Duodenal mucosa (tissue), 2 donors: ENCODE measurements at regions not wholly inside any gene's neighbourhood (a gene's known extent, or its start where the extent isn't known, plus 50 kb on each side); places are given as distances from the start of the nearest gene placed in this dataset.
"Not testable (repeated sequence)": the region's sequence is repeated elsewhere in the genome, so short reads cannot be mapped to it uniquely, and the experiment has no call there.

Source experiments
- H3K27ac ChIP-seq: one replicate; pipeline ENCODE4 v1.7.0; 2013; ENCODE audit warnings: low read depth, low read length
- H3K27me3 ChIP-seq, 2 donors: one replicate each; pipeline ENCODE4 v1.7.0; 2013; ENCODE audit warnings: low read length in 2 of 2, control low read depth in 1 of 2; ENCODE audit not compliant: insufficient read depth in 2 of 2, control insufficient read depth in 1 of 2
- H3K36me3 ChIP-seq, 2 donors: one replicate each; pipeline ENCODE4 v1.7.0; 2013; ENCODE audit warnings: low read length in 2 of 2, control low read depth in 1 of 2; ENCODE audit not compliant: insufficient read depth in 2 of 2, control insufficient read depth in 1 of 2
- H3K4me1 ChIP-seq, 2 donors: one replicate each; pipeline ENCODE4 v1.7.0; 2013; ENCODE audit warnings: low read length in 2 of 2, control low read depth in 1 of 2; ENCODE audit not compliant: insufficient read depth in 2 of 2, control insufficient read depth in 1 of 2
- H3K4me3 ChIP-seq, 2 donors: one replicate each; pipeline ENCODE4 v1.7.0; 2013; ENCODE audit warnings: low read length in 2 of 2, low read depth in 1 of 2
- H3K9ac ChIP-seq, 2 donors: one replicate each; pipeline ENCODE4 v1.7.0; 2013; ENCODE audit warnings: low read length in 2 of 2, low read depth in 1 of 2
- H3K9me3 ChIP-seq, 2 donors: one replicate each; pipeline ENCODE4 v1.7.0; 2013; ENCODE audit warnings: low read length in 2 of 2, control low read depth in 1 of 2; ENCODE audit not compliant: control insufficient read depth in 1 of 2

- H3K4me3 ChIP-seq, result no peak overlapping the region
- H3K27ac ChIP-seq, result no peak overlapping the region
- H3K9ac ChIP-seq, result no peak overlapping the region
- no peaks in the 10 kb centered on the region for H3K4me1 ChIP-seq
- no peaks in the 10 kb centered on the region for H3K36me3 ChIP-seq
- no peaks in the 10 kb centered on the region for H3K27me3 ChIP-seq
- H3K9me3 ChIP-seq, result no peaks in the 10 kb centered on the region
Measured at GRCh38 chr11:37858398-37858797, 1260.4 kb upstream of the RAG2 start.

DNA sequence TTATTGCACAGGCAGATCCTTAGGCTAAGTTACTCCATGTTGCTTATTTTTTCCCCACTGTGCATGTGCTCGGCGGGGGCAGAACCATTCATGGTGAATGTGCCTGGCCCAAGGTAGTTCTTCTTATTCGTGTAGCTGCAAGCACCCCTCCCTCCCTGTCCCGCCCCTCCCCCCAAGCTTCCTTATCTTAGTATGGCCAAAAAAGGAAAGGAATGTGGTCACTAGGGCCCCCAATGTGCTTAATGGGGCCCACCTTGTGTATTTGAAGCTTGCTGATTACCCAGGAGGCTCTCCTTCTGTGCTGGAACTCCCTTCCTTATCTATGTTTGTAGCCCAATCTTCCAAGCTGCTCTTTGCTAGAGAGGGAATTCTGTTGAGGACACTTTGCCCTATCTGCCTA is 1259.7 kb upstream of the RAG2 start:
- Histone ChIP-seq H3K27me3 (no peaks in the 10 kb centered on the region), H3K4me3 (no peak overlapping the region), H3K36me3 (no peaks in the 10 kb centered on the region), H3K27ac (no peak overlapping the region), H3K9me3 (no peaks in the 10 kb centered on the region), H3K4me1 (no peaks in the 10 kb centered on the region), H3K9ac (no peak overlapping the region)

DNA sequence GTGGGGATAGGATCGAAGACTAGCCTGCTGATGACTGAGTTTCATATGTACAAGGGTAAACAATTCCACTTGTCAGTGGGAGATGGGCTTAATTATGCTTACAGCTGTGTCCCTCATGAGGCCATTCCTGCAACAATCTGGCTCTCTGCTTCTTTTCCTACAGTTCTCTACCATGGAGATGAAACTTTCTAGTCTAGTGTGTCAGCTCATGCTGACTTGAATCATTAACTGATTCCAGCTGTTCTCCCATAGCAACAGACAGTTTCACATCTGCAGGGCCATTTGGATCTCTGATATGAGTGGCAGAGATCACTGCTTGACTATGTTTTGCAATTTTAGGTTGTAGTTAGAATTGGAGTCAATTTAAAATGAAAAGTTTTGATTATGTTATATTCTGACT is 1251.7 kb upstream of the RAG2 start:
- no peaks in the 10 kb centered on the region for H3K27me3 ChIP-seq
- H3K4me1 ChIP-seq, result no peaks in the 10 kb centered on the region
- no peak overlapping the region for H3K9ac ChIP-seq
- no peaks in the 10 kb centered on the region for H3K9me3 ChIP-seq
- no peak overlapping the region for H3K4me3 ChIP-seq
- no peak overlapping the region for H3K27ac ChIP-seq
- no peaks in the 10 kb centered on the region for H3K36me3 ChIP-seq

DNA sequence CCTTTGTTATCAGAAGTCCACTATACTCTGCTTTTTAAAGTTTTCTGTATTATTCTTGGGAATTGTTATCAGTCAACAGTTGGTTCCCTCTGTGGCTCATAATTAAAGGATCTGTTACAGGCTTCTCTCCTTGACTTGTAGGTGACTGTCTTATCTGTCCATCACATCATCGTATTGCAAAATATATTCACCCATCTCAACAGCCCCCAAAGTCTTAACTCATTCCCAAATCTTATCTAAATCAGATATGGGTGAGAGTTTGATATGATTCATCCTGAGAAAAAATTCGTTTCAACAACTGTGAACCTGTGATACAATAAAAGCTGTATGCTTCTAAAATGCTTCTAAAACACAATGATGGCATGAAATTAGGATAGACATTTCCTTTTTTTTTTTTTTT is 1245.6 kb upstream of the RAG2 start:
- Histone ChIP-seq H3K9ac (no peak overlapping the region), H3K27me3 (no peaks in the 10 kb centered on the region), H3K36me3 (no peaks in the 10 kb centered on the region), H3K4me1 (no peaks in the 10 kb centered on the region), H3K27ac (no peak overlapping the region), H3K4me3 (no peak overlapping the region), H3K9me3 (no peaks in the 10 kb centered on the region)

DNA sequence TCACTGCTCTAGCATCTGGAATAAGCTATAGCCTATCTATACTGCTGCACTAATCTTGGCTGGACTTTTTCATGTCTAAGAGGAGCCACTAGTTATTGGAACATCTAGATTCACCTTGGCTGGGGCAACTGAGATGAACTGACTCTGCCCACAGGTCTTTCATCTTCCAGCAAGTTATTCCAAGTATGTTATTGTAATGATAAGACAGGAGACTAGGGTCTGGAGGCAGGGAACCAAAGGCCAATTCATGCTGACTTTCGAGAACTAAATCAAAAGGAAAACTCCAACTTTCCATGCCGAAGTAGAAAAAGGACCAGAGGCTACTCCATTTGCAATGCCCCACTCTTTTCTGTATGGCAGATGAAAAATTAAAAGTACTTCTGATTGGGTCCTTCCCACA is 1243.0 kb upstream of the RAG2 start:
- no peaks in the 10 kb centered on the region for H3K27me3 ChIP-seq
- H3K9me3 ChIP-seq, result no peaks in the 10 kb centered on the region
- no peak overlapping the region for H3K4me3 ChIP-seq
- no peak overlapping the region for H3K27ac ChIP-seq
- no peaks in the 10 kb centered on the region for H3K4me1 ChIP-seq
- no peaks in the 10 kb centered on the region for H3K36me3 ChIP-seq
- no peak overlapping the region for H3K9ac ChIP-seq

- H3K4me3 ChIP-seq, H3K36me3 ChIP-seq, H3K4me1 ChIP-seq, H3K9ac ChIP-seq, H3K9me3 ChIP-seq, H3K27ac ChIP-seq, H3K27me3 ChIP-seq: not testable (repeated sequence)
Measured at GRCh38 chr11:37840345-37840744, 1242.3 kb upstream of the RAG2 start.

- Histone ChIP-seq H3K36me3 (no peaks in the 10 kb centered on the region), H3K4me1 (no peaks in the 10 kb centered on the region), H3K27ac (no peak overlapping the region), H3K9me3 (no peaks in the 10 kb centered on the region), H3K27me3 (no peaks in the 10 kb centered on the region), H3K4me3 (no peak overlapping the region), H3K9ac (no peak overlapping the region)
Measured at GRCh38 chr11:37830529-37830928, 1232.5 kb upstream of the RAG2 start.

DNA sequence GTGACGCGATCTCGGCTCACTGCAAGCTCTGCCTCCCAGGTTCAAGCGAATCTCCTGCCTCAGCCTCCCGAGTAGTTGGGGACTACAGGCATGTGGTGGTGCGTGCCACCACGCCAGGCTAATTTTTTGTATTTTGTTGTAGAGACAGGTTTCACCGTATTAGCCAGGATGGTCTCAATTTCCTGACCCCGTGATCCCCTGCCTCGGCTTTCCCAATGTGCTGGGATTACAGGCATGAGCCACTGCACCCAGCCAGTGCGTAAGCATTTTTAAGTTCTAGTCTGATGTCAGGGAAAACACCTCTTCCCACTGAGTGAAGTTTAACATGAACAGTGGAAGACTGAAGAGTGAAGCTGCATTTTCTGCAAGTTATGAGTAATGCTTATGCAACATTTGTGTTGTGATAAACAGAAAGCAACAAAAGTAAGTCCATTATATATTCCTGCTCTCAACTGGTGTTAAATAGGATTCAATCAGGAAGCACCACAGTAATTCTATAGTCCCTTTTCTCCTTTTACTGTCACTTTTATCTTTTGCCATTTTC is 1219.8 kb upstream of the RAG2 start:
- no peak overlapping the region for H3K27ac ChIP-seq
- H3K9ac ChIP-seq, result no peak overlapping the region
- no peaks in the 10 kb centered on the region for H3K4me1 ChIP-seq
- H3K36me3 ChIP-seq, result no peaks in the 10 kb centered on the region
- H3K27me3 ChIP-seq, result no peaks in the 10 kb centered on the region
- H3K9me3 ChIP-seq, result no peaks in the 10 kb centered on the region
- H3K4me3 ChIP-seq, result no peak overlapping the region

DNA sequence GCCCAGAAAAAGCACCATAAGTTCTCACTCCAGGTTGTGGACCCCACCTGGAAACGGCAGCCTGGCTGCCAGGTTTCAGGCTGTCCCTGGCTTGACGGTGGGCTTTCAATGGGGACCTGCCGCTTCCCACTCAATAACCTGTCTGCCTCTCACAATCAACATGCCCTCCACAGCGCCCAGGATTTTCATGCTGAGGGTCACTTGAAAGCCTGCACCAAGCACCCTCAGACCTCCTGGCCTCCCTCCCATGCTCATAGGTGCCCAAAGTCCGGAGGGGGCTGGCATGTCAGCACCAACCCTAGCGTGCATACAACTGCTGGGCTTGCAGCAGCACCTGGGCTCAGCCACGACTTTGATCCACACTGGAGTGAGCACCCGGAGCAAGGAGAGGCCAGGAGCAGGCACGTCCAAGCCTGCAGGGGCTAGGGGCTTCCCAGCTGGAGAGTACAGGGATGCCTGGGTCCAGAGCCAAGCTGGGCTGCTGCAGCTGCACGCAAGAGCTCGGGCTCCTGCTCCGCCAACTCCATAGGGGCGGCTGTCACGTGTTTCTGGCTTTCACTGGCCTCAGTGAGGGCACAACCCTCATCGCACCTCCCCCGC is 1214.3 kb upstream of the RAG2 start:
- H3K36me3 ChIP-seq, result no peaks in the 10 kb centered on the region
- H3K4me3 ChIP-seq, result no peak overlapping the region

DNA sequence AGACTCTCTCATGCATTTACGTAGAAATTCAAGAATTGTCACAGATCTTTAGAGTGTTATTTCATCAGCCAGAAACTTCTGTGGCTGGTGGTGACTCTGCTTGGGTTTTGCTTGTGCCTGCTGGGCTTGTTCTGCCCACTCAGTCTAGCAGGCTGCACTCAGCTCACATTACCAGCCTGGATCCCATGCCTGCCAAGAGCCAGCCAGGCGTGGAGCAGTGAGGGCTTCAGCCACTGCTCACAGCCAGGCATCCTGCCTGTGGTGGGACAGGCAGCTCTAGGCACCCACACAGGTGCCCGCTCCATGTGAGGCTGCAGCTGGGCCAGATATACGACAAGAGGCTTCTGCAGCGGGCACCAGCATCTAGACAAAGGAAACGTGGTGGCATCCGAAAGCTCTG is 1213.3 kb upstream of the RAG2 start:
- no peak overlapping the region for H3K9ac ChIP-seq
- no peaks in the 10 kb centered on the region for H3K4me1 ChIP-seq
- no peak overlapping the region for H3K4me3 ChIP-seq
- no peak overlapping the region for H3K27ac ChIP-seq
- no peaks in the 10 kb centered on the region for H3K9me3 ChIP-seq
- no peaks in the 10 kb centered on the region for H3K36me3 ChIP-seq
- H3K27me3 ChIP-seq, result no peaks in the 10 kb centered on the region

More for the DNA sequence above, 1214.3 kb upstream of the RAG2 start:
- H3K9me3 ChIP-seq, result no peaks in the 10 kb centered on the region
- no peak overlapping the region for H3K27ac ChIP-seq
- no peaks in the 10 kb centered on the region for H3K4me1 ChIP-seq
- no peaks in the 10 kb centered on the region for H3K27me3 ChIP-seq
- H3K9ac ChIP-seq, result no peak overlapping the region

DNA sequence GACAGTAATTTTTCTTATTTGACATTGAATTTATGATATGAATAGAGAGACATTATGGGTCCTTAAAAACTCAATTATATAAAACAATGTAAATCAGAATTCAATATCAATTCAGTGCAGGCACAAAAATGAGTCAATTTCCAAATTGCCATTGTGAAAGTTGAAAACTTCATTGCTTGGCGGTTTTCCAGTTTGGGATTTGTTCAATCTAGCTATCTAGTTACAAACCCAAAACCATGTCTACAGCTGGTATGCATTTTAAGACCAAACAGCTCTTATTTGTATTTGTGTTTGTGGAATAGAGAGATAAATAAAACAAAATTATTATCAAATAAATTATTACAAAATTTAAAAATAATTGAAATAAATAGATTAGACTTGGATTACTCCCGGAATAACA is 1206.6 kb upstream of the RAG2 start:
- Histone ChIP-seq H3K36me3 (no peaks in the 10 kb centered on the region), H3K27ac (no peak overlapping the region), H3K4me1 (no peaks in the 10 kb centered on the region), H3K9me3 (no peaks in the 10 kb centered on the region), H3K27me3 (no peaks in the 10 kb centered on the region), H3K4me3 (no peak overlapping the region), H3K9ac (no peak overlapping the region)
